ENCODE measurements at regions not wholly inside any gene's neighbourhood (a gene's known extent, or its start where the extent isn't known, plus 50 kb on each side); places are given as distances from the start of the nearest gene placed in this dataset.
A peak's percentile ranks its signal among the peaks of the same experiment; 100 is the strongest.

DNA sequence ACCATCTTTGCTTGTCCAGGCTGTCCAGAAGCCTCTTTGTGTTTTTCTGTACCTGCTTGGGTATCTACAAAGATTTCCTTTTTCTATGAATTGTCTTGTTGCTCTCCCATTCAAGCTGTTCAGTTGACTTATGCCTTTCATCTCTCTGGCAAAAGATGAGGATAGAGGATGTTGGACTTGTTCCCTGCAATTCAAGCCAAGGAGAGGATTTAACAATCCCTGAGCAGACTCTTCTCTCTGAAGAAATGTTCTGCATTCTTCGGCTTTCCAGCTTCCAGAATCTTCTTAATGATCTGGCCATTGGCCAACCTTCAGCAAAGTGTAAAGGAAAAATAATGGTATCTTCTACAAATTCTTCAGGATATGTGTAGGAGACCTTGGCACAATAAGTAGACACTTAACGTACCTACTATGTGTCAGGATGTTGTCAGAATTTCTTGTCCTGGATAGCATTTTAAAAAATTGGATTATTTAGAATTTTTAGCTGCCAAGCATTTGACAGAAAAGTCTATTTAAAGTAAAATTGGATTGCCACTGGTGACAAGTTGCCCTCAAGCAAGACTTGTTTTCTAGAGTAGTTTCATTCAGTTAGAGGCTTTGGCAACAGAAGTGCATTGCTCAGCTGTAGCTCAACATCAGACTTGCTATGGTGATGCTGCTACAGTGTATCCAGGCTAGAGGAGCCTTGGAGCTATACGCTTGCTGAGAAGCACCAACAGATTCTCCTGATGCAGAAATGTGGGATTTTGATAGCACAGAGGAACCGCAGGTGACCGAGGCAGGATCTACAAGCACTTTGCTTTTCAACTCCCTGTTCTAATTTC is 455.7 kb downstream of the SUCLA2 start:
- Histone ChIP-seq H3K36me3 (no peaks in the 10 kb centered on the region), H3K27ac (peak overlapping the region in 3 of 4 donors; percentile 36 to 68 (median 43)), H3K9me3 (no peaks in the 10 kb centered on the region), H3K4me1 (peaks cover 0 to 14% (median 0%) of the 10 kb centered on the region in 3 donors), H3K4me3 (no peak overlapping the region), H3K27me3 (no peaks in the 10 kb centered on the region)
- WGBS, 2 donors, result 29 to 39% methylated on average over 5 of the region's 5 CpGs
- TF ChIP-seq, protein P1, sequence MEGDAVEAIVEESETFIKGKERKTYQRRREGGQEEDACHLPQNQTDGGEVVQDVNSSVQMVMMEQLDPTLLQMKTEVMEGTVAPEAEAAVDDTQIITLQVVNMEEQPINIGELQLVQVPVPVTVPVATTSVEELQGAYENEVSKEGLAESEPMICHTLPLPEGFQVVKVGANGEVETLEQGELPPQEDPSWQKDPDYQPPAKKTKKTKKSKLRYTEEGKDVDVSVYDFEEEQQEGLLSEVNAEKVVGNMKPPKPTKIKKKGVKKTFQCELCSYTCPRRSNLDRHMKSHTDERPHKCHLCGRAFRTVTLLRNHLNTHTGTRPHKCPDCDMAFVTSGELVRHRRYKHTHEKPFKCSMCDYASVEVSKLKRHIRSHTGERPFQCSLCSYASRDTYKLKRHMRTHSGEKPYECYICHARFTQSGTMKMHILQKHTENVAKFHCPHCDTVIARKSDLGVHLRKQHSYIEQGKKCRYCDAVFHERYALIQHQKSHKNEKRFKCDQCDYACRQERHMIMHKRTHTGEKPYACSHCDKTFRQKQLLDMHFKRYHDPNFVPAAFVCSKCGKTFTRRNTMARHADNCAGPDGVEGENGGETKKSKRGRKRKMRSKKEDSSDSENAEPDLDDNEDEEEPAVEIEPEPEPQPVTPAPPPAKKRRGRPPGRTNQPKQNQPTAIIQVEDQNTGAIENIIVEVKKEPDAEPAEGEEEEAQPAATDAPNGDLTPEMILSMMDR (IDR thresholded peaks at IDR 0.05), result no peak
- no peak for TF ChIP-seq POLR2A (IDR thresholded peaks at IDR 0.05)
- no peak for DNase-seq
- intact Hi-C loops (cut with DNase I), result no loop called here

DNA sequence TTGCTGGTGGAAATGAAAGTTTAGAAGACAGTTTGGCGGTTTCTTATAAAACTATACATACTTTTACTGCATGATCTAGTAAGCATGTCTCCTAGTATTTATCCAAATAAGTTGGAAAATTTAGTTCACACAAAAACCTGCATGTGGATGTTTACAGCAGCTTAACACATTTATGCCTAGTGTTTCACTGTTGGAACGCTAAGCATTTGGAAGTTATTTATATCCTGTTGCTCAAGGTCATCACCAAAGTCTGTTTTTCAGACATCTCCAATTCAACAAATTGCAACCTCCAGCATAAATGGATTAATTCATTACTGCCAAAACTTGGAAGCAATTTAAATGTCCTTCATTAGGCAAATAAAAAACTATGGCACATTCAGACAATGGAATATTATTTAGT is 461.8 kb downstream of the SUCLA2 start:
- DNase-seq, result no peak
- no peaks in the 10 kb centered on the region for H3K9me3 ChIP-seq
- H3K36me3 ChIP-seq, result no peaks in the 10 kb centered on the region
- no peak overlapping the region for H3K4me3 ChIP-seq
- H3K27ac ChIP-seq, result no peak overlapping the region
- no peak for TF ChIP-seq POLR2A (IDR thresholded peaks at IDR 0.05)
- TF ChIP-seq, protein P1 (IDR thresholded peaks at IDR 0.05), result no peak
- H3K27me3 ChIP-seq, result no peaks in the 10 kb centered on the region
- intact Hi-C loops (cut with DNase I), result no loop called here
- H3K4me1 ChIP-seq, result no peaks in the 10 kb centered on the region
- 77% methylated on average over 2 of the region's 2 CpGs for WGBS, 2 donors

DNA sequence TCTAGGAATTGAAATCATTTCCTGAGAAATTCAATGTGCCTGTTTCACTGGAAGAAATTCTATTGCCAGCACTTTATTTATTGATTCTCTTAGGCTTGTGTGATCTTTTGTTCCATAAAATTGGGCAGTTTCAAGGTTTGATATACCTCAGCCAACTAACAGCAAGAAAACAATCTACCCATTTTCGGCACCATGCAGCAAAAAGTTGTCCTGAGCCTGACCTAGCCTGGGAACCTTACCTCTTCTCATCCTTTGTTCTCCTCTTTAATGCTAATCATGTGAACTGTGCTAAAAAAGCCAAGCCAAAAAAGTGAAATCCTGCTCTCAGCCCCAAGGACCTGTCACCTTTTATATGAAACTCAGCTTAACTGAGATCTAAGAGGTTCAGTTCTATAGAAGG is 477.3 kb downstream of the SUCLA2 start:
- TF ChIP-seq, protein P1 (IDR thresholded peaks at IDR 0.05), result no peak
- TF ChIP-seq POLR2A (IDR thresholded peaks at IDR 0.05), result no peak
- H3K9me3 ChIP-seq, result no peaks in the 10 kb centered on the region
- no peak overlapping the region for H3K27ac ChIP-seq
- H3K27me3 ChIP-seq, result no peaks in the 10 kb centered on the region
- WGBS, 2 donors, result 94 to 100% methylated on average over 1 of the region's 1 CpG
- H3K4me3 ChIP-seq, result no peak overlapping the region
- DNase-seq, result no peak
- H3K4me1 ChIP-seq, result no peaks in the 10 kb centered on the region
- no peaks in the 10 kb centered on the region for H3K36me3 ChIP-seq
- intact Hi-C loops (cut with DNase I), result no loop called here

DNA sequence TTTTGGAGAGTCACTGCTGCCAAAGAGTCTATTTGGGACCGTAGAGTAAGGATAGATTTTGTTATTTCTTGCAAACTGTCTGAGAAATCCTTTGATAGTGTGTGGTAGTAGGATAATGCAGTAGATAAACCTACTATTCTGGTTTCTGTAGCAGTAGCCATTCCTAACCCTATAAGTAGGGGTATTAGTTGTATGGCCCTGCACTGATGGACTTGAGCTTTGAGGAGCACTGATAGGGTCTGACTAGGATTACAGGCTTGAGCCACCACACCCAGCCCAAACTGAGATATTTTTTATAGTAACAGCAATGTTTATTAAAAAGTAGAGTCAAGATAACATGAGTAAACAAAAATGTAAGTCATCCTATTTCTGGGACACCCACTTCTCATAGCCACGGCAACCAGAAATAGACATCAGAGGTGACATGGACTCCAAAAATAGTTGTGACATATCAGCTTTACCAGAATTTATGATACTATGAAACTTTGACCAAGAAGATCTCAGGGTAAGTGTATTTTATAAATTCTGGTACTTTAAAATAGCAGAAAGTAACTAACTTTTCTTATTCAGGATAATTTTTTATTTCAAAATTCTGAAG is 479.1 kb downstream of the SUCLA2 start:
- Histone ChIP-seq H3K4me3 (no peak overlapping the region), H3K9me3 (no peaks in the 10 kb centered on the region), H3K27me3 (no peaks in the 10 kb centered on the region), H3K4me1 (no peaks in the 10 kb centered on the region), H3K27ac (no peak overlapping the region), H3K36me3 (no peaks in the 10 kb centered on the region)
- TF ChIP-seq, protein P1 (IDR thresholded peaks at IDR 0.05), result no peak
- no peak for TF ChIP-seq POLR2A (IDR thresholded peaks at IDR 0.05)
- intact Hi-C loops (cut with DNase I), result no loop called here
- no peak for DNase-seq
- 81 to 93% methylated on average over 2 of the region's 2 CpGs for WGBS, 2 donors

DNA sequence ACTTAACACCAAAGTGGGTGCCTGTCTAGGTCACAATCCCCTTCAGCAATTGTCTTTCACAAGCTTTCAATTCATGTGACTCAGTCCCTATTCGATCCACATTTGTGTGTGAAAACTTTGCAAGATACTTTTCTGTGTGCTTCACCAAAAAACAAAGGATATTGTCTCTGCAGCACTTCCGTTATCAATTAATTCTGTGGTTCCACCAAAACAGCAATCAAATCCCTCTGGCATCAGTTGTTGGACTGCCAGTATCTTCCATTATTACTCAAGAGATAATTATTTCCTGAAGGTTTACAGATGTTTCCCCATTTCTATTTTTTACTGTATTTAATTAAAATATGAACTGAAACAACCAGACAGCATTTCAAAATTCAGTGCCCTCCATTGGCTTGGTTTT is 481.4 kb downstream of the SUCLA2 start:
- intact Hi-C loops (cut with DNase I), result no loop called here
- no peaks in the 10 kb centered on the region for H3K36me3 ChIP-seq
- H3K27ac ChIP-seq, result no peak overlapping the region
- TF ChIP-seq POLR2A (IDR thresholded peaks at IDR 0.05), result no peak
- TF ChIP-seq, protein P1 (IDR thresholded peaks at IDR 0.05), result no peak
- no peaks in the 10 kb centered on the region for H3K27me3 ChIP-seq
- no peaks in the 10 kb centered on the region for H3K4me1 ChIP-seq
- H3K9me3 ChIP-seq, result peaks cover 0 to 10% (median 0%) of the 10 kb centered on the region in 3 donors
- WGBS, 2 donors, result 29 to 31% methylated on average over 2 of the region's 2 CpGs
- no peak for DNase-seq
- H3K4me3 ChIP-seq, result no peak overlapping the region
